ENCODE measurements at regions not wholly inside any gene's neighbourhood (a gene's known extent, or its start where the extent isn't known, plus 50 kb on each side); places are given as distances from the start of the nearest gene placed in this dataset.
"Not testable (repeated sequence)": the region's sequence is repeated elsewhere in the genome, so short reads cannot be mapped to it uniquely, and the experiment has no call there.

GRCh38 chr2:7878266-7878665 is 803.6 kb upstream of the ID2 start:
- H3K4me3 ChIP-seq (ENCODE audit: low read length); H3K79me2 ChIP-seq (ENCODE audit: low read length); H3K27me3 ChIP-seq (ENCODE audit: low read length); H3K9me3 ChIP-seq (ENCODE audit: low read length); DNase-seq; H4K20me1 ChIP-seq (ENCODE audit: insufficient read depth, low read depth, low read length); H2AFZ ChIP-seq (ENCODE audit: low read length); H3K27ac ChIP-seq (ENCODE audit: low read length); H3K4me2 ChIP-seq (ENCODE audit: low read depth, low read length, poor library complexity, severe bottlenecking); H3K4me1 ChIP-seq (ENCODE audit: low read length); H3K9me2 ChIP-seq (replicated peaks; ENCODE audit: insufficient read depth, low read length); H3K36me3 ChIP-seq (ENCODE audit: insufficient read depth, low read length); H3K9ac ChIP-seq (ENCODE audit: low read length): not testable (repeated sequence)

DNA sequence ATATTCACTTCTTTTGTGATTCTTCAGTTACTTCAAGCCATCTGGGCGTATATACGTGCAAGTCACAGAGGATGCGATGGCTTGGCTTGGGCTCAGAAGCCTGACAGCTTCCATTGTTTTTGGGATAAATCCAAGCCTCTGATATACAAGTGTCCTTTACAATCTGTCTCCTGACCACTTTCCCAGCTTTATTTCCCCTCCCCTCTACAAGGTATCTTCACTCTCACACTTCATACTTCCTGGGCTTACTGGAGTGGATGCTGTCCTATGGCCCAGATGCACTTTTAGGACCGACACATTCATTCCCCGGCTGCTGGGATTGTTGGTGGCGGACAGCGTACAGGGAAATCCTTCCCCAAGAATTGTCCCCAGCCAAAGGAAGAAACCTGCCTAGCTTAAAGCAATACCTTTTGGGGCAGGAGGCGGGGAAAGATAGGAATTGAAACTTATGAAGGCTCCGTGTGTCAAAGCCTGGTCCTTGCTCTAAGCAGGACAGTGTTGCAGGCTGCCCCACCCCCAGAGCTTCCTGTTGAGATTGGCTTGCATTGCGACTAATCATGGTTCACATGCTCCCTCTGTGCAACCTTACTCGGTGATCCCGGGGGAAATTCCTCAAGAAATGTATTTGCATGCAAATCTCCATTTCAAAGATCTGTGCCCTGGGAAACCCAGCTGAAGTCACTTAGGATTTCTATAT is 802.9 kb upstream of the ID2 start:
- Histone ChIP-seq H3K9me2 (replicated peaks; ENCODE audit: insufficient read depth, low read length) (no peaks in the 10 kb centered on the region), H3K4me1 (ENCODE audit: low read length) (peaks cover 9% of the 10 kb centered on the region), H2AFZ (ENCODE audit: low read length) (no peak overlapping the region), H3K79me2 (ENCODE audit: low read length) (no peaks in the 10 kb centered on the region), H3K9ac (ENCODE audit: low read length) (no peak overlapping the region), H3K36me3 (ENCODE audit: insufficient read depth, low read length) (no peaks in the 10 kb centered on the region), H3K4me3 (ENCODE audit: low read length) (no peak overlapping the region), H3K27me3 (ENCODE audit: low read length) (no peaks in the 10 kb centered on the region), H3K27ac (ENCODE audit: low read length) (no peak overlapping the region), H3K4me2 (ENCODE audit: low read depth, low read length, poor library complexity, severe bottlenecking) (no peak overlapping the region), H3K9me3 (ENCODE audit: low read length) (no peaks in the 10 kb centered on the region), H4K20me1 (ENCODE audit: insufficient read depth, low read depth, low read length) (no peaks in the 10 kb centered on the region)
- no peak for DNase-seq

GRCh38 chr2:7879483-7879835 is 802.4 kb upstream of the ID2 start:
- Histone ChIP-seq H3K79me2 (ENCODE audit: low read length) (no peaks in the 10 kb centered on the region), H3K9me3 (ENCODE audit: low read length) (no peaks in the 10 kb centered on the region), H3K9me2 (replicated peaks; ENCODE audit: insufficient read depth, low read length) (no peaks in the 10 kb centered on the region), H3K27me3 (ENCODE audit: low read length) (no peaks in the 10 kb centered on the region), H3K4me3 (ENCODE audit: low read length) (no peak overlapping the region), H3K36me3 (ENCODE audit: insufficient read depth, low read length) (no peaks in the 10 kb centered on the region), H2AFZ (ENCODE audit: low read length) (no peak overlapping the region), H4K20me1 (ENCODE audit: insufficient read depth, low read depth, low read length) (no peaks in the 10 kb centered on the region), H3K4me2 (ENCODE audit: low read depth, low read length, poor library complexity, severe bottlenecking) (no peak overlapping the region), H3K27ac (ENCODE audit: low read length) (no peak overlapping the region), H3K9ac (ENCODE audit: low read length) (no peak overlapping the region), H3K4me1 (ENCODE audit: low read length) (peaks cover 9% of the 10 kb centered on the region)
- DNase-seq, result no peak

- no peak overlapping the region for H3K4me3 ChIP-seq (ENCODE audit: low read length)
- no peaks in the 10 kb centered on the region for H3K27me3 ChIP-seq (ENCODE audit: low read length)
- no peaks in the 10 kb centered on the region for H3K9me2 ChIP-seq (replicated peaks; ENCODE audit: insufficient read depth, low read length)
- H3K27ac ChIP-seq (ENCODE audit: low read length), result no peak overlapping the region
- no peak overlapping the region for H3K4me2 ChIP-seq (ENCODE audit: low read depth, low read length, poor library complexity, severe bottlenecking)
- H3K4me1 ChIP-seq (ENCODE audit: low read length), result peaks cover 9% of the 10 kb centered on the region
- DNase-seq, result no peak
- H3K36me3 ChIP-seq (ENCODE audit: insufficient read depth, low read length), result no peaks in the 10 kb centered on the region
- no peaks in the 10 kb centered on the region for H4K20me1 ChIP-seq (ENCODE audit: insufficient read depth, low read depth, low read length)
- H3K9me3 ChIP-seq (ENCODE audit: low read length), result no peaks in the 10 kb centered on the region
- H2AFZ ChIP-seq (ENCODE audit: low read length), result no peak overlapping the region
- no peaks in the 10 kb centered on the region for H3K79me2 ChIP-seq (ENCODE audit: low read length)
- H3K9ac ChIP-seq (ENCODE audit: low read length), result no peak overlapping the region
Measured at GRCh38 chr2:7880126-7880525, 801.7 kb upstream of the ID2 start.

DNA sequence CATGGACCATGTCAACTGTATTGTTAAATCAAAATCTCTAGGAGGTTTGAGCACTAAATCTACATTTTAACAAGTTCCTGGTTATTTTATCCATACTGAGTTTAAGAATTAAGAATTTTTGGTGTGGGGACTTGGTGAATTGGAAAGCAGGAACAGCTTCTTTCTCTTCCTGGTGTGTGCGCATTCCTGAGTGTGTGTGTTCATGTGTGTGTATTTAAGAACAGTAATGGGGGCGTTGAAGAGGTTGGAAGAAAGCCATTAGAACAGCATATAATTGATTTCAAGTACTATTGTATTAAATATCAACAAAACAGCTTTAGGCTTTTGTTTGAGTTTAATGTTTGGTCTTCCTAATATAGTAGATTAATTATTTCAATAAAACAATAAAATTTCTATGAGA is 801.3 kb upstream of the ID2 start:
- Histone ChIP-seq H3K9me2 (replicated peaks; ENCODE audit: insufficient read depth, low read length) (no peaks in the 10 kb centered on the region), H4K20me1 (ENCODE audit: insufficient read depth, low read depth, low read length) (no peaks in the 10 kb centered on the region), H3K79me2 (ENCODE audit: low read length) (no peaks in the 10 kb centered on the region), H3K27ac (ENCODE audit: low read length) (no peak overlapping the region), H3K4me1 (ENCODE audit: low read length) (peaks cover 9% of the 10 kb centered on the region), H3K27me3 (ENCODE audit: low read length) (no peaks in the 10 kb centered on the region), H3K4me3 (ENCODE audit: low read length) (no peak overlapping the region), H3K9me3 (ENCODE audit: low read length) (no peaks in the 10 kb centered on the region), H3K9ac (ENCODE audit: low read length) (no peak overlapping the region), H3K4me2 (ENCODE audit: low read depth, low read length, poor library complexity, severe bottlenecking) (no peak overlapping the region), H2AFZ (ENCODE audit: low read length) (no peak overlapping the region), H3K36me3 (ENCODE audit: insufficient read depth, low read length) (no peaks in the 10 kb centered on the region)
- DNase-seq, result no peak

- H3K9ac ChIP-seq (ENCODE audit: low read length), result no peak overlapping the region
Measured at GRCh38 chr2:7881063-7881462, 800.8 kb upstream of the ID2 start.

DNA sequence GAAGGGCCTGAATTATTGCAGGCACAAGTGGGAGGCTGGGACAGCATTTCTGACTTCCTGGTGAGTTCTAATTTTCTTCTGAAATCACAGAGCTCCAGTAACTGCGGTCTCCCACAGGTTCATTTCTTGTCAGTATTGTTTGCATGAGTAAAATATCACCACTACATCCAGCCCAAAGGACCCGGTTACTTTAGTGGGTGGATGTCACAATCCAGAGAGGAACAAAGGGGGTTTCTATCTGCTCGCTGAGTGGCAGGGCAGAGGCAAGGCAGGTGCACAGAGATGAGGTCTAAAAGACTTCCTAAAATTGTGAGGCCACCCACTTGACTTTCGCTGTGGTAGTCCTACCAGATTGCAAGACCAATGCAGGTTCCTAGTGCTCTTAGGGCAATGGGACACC is 800.4 kb upstream of the ID2 start:
- Histone ChIP-seq H3K4me3 (ENCODE audit: low read length) (no peak overlapping the region), H4K20me1 (ENCODE audit: insufficient read depth, low read depth, low read length) (no peaks in the 10 kb centered on the region), H3K36me3 (ENCODE audit: insufficient read depth, low read length) (no peaks in the 10 kb centered on the region), H3K4me1 (ENCODE audit: low read length) (peaks cover 9% of the 10 kb centered on the region), H3K9me3 (ENCODE audit: low read length) (no peaks in the 10 kb centered on the region), H3K9ac (ENCODE audit: low read length) (no peak overlapping the region), H3K4me2 (ENCODE audit: low read depth, low read length, poor library complexity, severe bottlenecking) (no peak overlapping the region), H2AFZ (ENCODE audit: low read length) (no peak overlapping the region), H3K27ac (ENCODE audit: low read length) (no peak overlapping the region), H3K27me3 (ENCODE audit: low read length) (no peaks in the 10 kb centered on the region), H3K79me2 (ENCODE audit: low read length) (no peaks in the 10 kb centered on the region), H3K9me2 (replicated peaks; ENCODE audit: insufficient read depth, low read length) (no peaks in the 10 kb centered on the region)
- no peak for DNase-seq

More at GRCh38 chr2:7881063-7881462, 800.8 kb upstream of the ID2 start:
- H3K27ac ChIP-seq (ENCODE audit: low read length), result no peak overlapping the region
- no peaks in the 10 kb centered on the region for H3K79me2 ChIP-seq (ENCODE audit: low read length)
- H3K4me1 ChIP-seq (ENCODE audit: low read length), result peaks cover 9% of the 10 kb centered on the region
- no peaks in the 10 kb centered on the region for H3K9me3 ChIP-seq (ENCODE audit: low read length)
- no peaks in the 10 kb centered on the region for H3K36me3 ChIP-seq (ENCODE audit: insufficient read depth, low read length)
- H3K27me3 ChIP-seq (ENCODE audit: low read length), result no peaks in the 10 kb centered on the region
- H3K4me2 ChIP-seq (ENCODE audit: low read depth, low read length, poor library complexity, severe bottlenecking), result no peak overlapping the region
- DNase-seq, result no peak
- H3K4me3 ChIP-seq (ENCODE audit: low read length), result no peak overlapping the region
- no peaks in the 10 kb centered on the region for H4K20me1 ChIP-seq (ENCODE audit: insufficient read depth, low read depth, low read length)
- no peak overlapping the region for H2AFZ ChIP-seq (ENCODE audit: low read length)
- no peaks in the 10 kb centered on the region for H3K9me2 ChIP-seq (replicated peaks; ENCODE audit: insufficient read depth, low read length)

DNA sequence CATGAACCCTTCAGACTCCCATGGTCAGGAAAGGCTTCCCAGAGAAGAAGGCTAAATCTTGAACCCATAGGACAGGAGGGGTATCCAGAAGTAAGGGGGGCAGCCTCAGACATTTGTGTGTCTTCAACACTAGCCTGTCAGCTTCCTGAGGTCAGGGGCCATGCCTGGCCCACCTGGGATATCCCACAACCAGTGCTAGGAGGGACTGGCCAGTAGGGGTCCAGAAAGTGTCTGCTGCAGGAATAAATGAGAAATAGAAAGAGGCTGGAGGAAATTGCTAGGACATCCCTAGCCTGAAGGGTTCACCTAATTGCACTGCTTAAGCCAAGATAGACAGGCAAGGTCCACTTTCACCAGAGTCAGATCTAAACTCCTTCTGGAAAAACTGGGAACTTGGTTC is 799.6 kb upstream of the ID2 start:
- H3K9me2 ChIP-seq (replicated peaks; ENCODE audit: insufficient read depth, low read length), result no peaks in the 10 kb centered on the region
- H3K27me3 ChIP-seq (ENCODE audit: low read length), result no peaks in the 10 kb centered on the region
- no peaks in the 10 kb centered on the region for H3K79me2 ChIP-seq (ENCODE audit: low read length)
- H3K4me3 ChIP-seq (ENCODE audit: low read length), result no peak overlapping the region
- no peak overlapping the region for H3K27ac ChIP-seq (ENCODE audit: low read length)
- no peak for DNase-seq
- peaks cover 9% of the 10 kb centered on the region for H3K4me1 ChIP-seq (ENCODE audit: low read length)
- no peaks in the 10 kb centered on the region for H4K20me1 ChIP-seq (ENCODE audit: insufficient read depth, low read depth, low read length)
- H3K4me2 ChIP-seq (ENCODE audit: low read depth, low read length, poor library complexity, severe bottlenecking), result no peak overlapping the region
- no peaks in the 10 kb centered on the region for H3K9me3 ChIP-seq (ENCODE audit: low read length)
- H3K9ac ChIP-seq (ENCODE audit: low read length), result no peak overlapping the region
- no peak overlapping the region for H2AFZ ChIP-seq (ENCODE audit: low read length)
- H3K36me3 ChIP-seq (ENCODE audit: insufficient read depth, low read length), result no peaks in the 10 kb centered on the region

DNA sequence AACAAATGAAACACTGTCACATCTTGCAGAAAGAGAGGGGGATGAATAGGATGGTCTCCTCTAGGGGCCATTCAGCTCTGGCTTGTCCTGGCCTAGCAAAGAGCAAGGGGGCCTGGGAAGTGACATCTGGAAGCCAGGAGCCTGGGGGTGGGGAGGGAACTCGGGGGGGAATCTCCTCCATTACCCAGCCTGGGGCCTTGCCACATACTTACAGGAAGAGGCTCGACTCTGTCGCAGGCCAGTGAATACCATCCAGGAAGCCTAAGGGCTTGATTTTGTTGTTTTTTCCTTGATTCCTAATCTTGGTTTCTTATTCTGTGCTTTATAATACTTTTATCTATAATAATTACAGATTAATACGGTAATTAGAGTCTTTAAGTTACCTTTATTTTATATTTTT is 797.5 kb upstream of the ID2 start:
- Histone ChIP-seq H3K9me3 (ENCODE audit: low read length) (no peaks in the 10 kb centered on the region), H3K4me3 (ENCODE audit: low read length) (no peak overlapping the region), H3K27ac (ENCODE audit: low read length) (no peak overlapping the region), H3K4me2 (ENCODE audit: low read depth, low read length, poor library complexity, severe bottlenecking) (no peak overlapping the region), H4K20me1 (ENCODE audit: insufficient read depth, low read depth, low read length) (no peaks in the 10 kb centered on the region), H3K27me3 (ENCODE audit: low read length) (no peaks in the 10 kb centered on the region), H3K79me2 (ENCODE audit: low read length) (no peaks in the 10 kb centered on the region), H3K36me3 (ENCODE audit: insufficient read depth, low read length) (no peaks in the 10 kb centered on the region), H3K9ac (ENCODE audit: low read length) (no peak overlapping the region), H3K9me2 (replicated peaks; ENCODE audit: insufficient read depth, low read length) (no peaks in the 10 kb centered on the region), H3K4me1 (ENCODE audit: low read length) (peaks cover 9% of the 10 kb centered on the region), H2AFZ (ENCODE audit: low read length) (no peak overlapping the region)
- no peak for DNase-seq

Data from Karpas-422 (cell line).